ENCODE measurements at regions not wholly inside any gene's neighbourhood (a gene's known extent, or its start where the extent isn't known, plus 50 kb on each side); places are given as distances from the start of the nearest gene placed in this dataset.
A peak's percentile ranks its signal among the peaks of the same experiment; 100 is the strongest.

DNA sequence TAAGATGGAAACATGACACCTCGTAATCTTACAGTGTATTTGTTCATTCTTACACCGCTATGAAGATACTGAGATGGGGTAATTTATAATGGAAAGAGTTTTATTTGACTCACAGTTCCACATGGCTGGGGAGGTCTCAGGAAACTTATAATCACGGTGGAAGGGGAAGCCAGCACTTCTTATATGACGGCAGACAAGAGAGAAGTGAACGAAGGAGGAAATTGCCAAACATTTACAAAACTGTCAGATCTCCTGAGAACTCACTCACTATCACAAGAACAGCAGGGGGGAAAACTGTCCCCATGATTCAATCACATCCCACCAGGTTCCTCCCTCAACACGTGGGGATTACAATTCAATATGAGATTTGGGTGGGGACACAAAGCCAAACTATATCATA, 282.3 kb downstream of the HGF start:
- no peaks in the 10 kb centered on the region for H3K36me3 ChIP-seq (ENCODE audit: control insufficient read depth in 1 of 2, insufficient read depth in 2 of 2, low read length in 2 of 2)
- WGBS (ENCODE audit: extremely low coverage, insufficient coverage, insufficient read length) = no CpG with 5 or more reads among the region's 6 CpGs
- no peak overlapping the region for H2BK12ac ChIP-seq (ENCODE audit: low read length)
- no peaks in the 10 kb centered on the region for H3K27me3 ChIP-seq (ENCODE audit: insufficient read depth, low read length)
- H3K4me3 ChIP-seq (ENCODE audit: low read depth, low read length) = no peak overlapping the region
- H3K4me1 ChIP-seq (ENCODE audit: control insufficient read depth in 1 of 2, insufficient read depth in 2 of 2, low read length in 2 of 2) = no peaks in the 10 kb centered on the region
- peaks cover 2% of the 10 kb centered on the region for H3K9me3 ChIP-seq (ENCODE audit: insufficient read depth, low read depth, low read length)
- H2BK120ac ChIP-seq (ENCODE audit: insufficient read depth, low read length, poor library complexity) = no peak overlapping the region
- DNase-seq = no peak
- H3K4ac ChIP-seq (ENCODE audit: low read depth, low read length) = no peak overlapping the region
- H3K79me2 ChIP-seq (ENCODE audit: control insufficient read depth, insufficient read depth, low read length, poor library complexity) = no peaks in the 10 kb centered on the region
- no peak overlapping the region for H4K12ac ChIP-seq (ENCODE audit: low read depth, low read length)
- no peak overlapping the region for H4K8ac ChIP-seq (ENCODE audit: low read depth, low read length)
- no peak overlapping the region for H3K18ac ChIP-seq (ENCODE audit: low read length)
- H2BK5ac ChIP-seq (ENCODE audit: low read depth, low read length, poor library complexity) = no peak overlapping the region
- no peak overlapping the region for H2AFZ ChIP-seq (ENCODE audit: insufficient read depth, low read length, poor library complexity)
- H2AK5ac ChIP-seq (ENCODE audit: low read length) = no peak overlapping the region
- no peak overlapping the region for H3K23ac ChIP-seq (ENCODE audit: low read length)
- H3K9ac ChIP-seq (ENCODE audit: low read length) = no peak overlapping the region
- no peak overlapping the region for H4K91ac ChIP-seq (ENCODE audit: low read depth, low read length)
- H3K4me2 ChIP-seq (ENCODE audit: low read length) = no peak overlapping the region
- H3K79me1 ChIP-seq (ENCODE audit: low read length) = no peaks in the 10 kb centered on the region
- H3K27ac ChIP-seq (ENCODE audit: low read depth, low read length) = no peak overlapping the region
- no peak overlapping the region for H3K14ac ChIP-seq (ENCODE audit: low read length)

DNA sequence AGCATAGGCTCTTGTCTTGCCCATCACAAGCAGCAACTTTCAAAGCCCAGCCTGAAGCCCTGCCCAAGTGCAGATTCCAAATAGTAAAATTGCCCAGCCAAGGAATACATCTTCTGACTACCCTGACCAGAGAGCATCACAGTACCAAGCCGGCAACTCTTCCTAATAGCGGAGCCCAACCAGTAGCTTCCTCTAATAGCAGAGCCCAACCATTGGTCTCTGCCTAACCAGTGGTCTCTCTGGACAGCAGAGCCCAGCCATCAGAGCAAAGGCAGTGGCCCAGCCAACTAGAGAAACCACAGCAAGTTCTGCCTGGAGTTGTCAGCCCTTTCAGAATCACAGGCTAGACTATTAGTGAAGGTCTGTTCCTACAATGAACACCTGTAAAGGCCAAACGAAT, 285.6 kb downstream of the HGF start:
- Histone ChIP-seq H3K9me3 (ENCODE audit: insufficient read depth, low read depth, low read length) (peaks cover 2% of the 10 kb centered on the region), H4K91ac (ENCODE audit: low read depth, low read length) (no peak overlapping the region), H3K4me1 (ENCODE audit: control insufficient read depth in 1 of 2, insufficient read depth in 2 of 2, low read length in 2 of 2) (no peaks in the 10 kb centered on the region), H2AFZ (ENCODE audit: insufficient read depth, low read length, poor library complexity) (no peak overlapping the region), H3K79me2 (ENCODE audit: control insufficient read depth, insufficient read depth, low read length, poor library complexity) (no peaks in the 10 kb centered on the region), H3K4me2 (ENCODE audit: low read length) (no peak overlapping the region), H3K4me3 (ENCODE audit: low read depth, low read length) (no peak overlapping the region), H2AK5ac (ENCODE audit: low read length) (no peak overlapping the region), H3K79me1 (ENCODE audit: low read length) (no peaks in the 10 kb centered on the region), H3K4ac (ENCODE audit: low read depth, low read length) (no peak overlapping the region), H2BK120ac (ENCODE audit: insufficient read depth, low read length, poor library complexity) (no peak overlapping the region), H2BK12ac (ENCODE audit: low read length) (no peak overlapping the region), H3K14ac (ENCODE audit: low read length) (no peak overlapping the region), H3K18ac (ENCODE audit: low read length) (no peak overlapping the region), H3K36me3 (ENCODE audit: control insufficient read depth in 1 of 2, insufficient read depth in 2 of 2, low read length in 2 of 2) (no peaks in the 10 kb centered on the region), H4K8ac (ENCODE audit: low read depth, low read length) (no peak overlapping the region), H3K23ac (ENCODE audit: low read length) (no peak overlapping the region), H3K27ac (ENCODE audit: low read depth, low read length) (no peak overlapping the region), H3K27me3 (ENCODE audit: insufficient read depth, low read length) (no peaks in the 10 kb centered on the region), H4K12ac (ENCODE audit: low read depth, low read length) (no peak overlapping the region), H3K9ac (ENCODE audit: low read length) (no peak overlapping the region), H2BK5ac (ENCODE audit: low read depth, low read length, poor library complexity) (no peak overlapping the region)
- peak; percentile 2 to 9 for DNase-seq
- no CpG with 5 or more reads among the region's 3 CpGs for WGBS (ENCODE audit: extremely low coverage, insufficient coverage, insufficient read length)

DNA sequence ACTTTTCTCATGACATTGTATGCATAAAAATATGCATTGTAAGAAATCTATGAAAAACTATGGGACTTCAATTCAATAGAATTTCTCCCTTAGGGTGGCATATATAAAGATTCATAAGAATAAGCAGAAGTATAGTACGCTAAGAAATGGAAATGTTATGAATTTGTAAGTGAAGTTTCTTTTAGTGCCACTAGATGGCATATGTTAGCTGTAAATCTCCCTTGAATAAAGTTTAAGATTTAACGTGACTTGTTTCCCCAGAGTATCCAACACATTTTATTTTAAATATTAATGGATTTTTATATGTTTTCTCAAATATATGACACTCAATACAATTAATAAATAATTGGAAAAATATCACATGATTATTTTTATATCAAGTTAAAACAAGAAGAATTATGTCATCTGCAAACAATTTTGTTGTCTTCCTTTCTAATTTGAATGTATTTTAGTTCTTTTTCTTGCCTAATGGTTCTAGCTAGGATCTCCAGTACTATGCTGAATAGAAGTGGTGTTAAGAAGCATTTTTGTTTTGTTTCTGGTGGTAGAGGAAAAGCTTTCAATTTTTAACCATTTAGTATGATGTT, 287.2 kb downstream of the HGF start:
- Histone ChIP-seq H3K9me3 (ENCODE audit: insufficient read depth, low read depth, low read length) (peaks cover 4% of the 10 kb centered on the region), H2AK5ac (ENCODE audit: low read length) (no peak overlapping the region), H3K18ac (ENCODE audit: low read length) (no peak overlapping the region), H3K23ac (ENCODE audit: low read length) (no peak overlapping the region), H3K27me3 (ENCODE audit: insufficient read depth, low read length) (no peaks in the 10 kb centered on the region), H3K36me3 (ENCODE audit: control insufficient read depth in 1 of 2, insufficient read depth in 2 of 2, low read length in 2 of 2) (no peaks in the 10 kb centered on the region), H4K8ac (ENCODE audit: low read depth, low read length) (no peak overlapping the region), H2BK5ac (ENCODE audit: low read depth, low read length, poor library complexity) (no peak overlapping the region), H2BK12ac (ENCODE audit: low read length) (no peak overlapping the region), H3K4me1 (ENCODE audit: control insufficient read depth in 1 of 2, insufficient read depth in 2 of 2, low read length in 2 of 2) (no peaks in the 10 kb centered on the region), H2BK120ac (ENCODE audit: insufficient read depth, low read length, poor library complexity) (no peak overlapping the region), H3K9ac (ENCODE audit: low read length) (no peak overlapping the region), H3K27ac (ENCODE audit: low read depth, low read length) (no peak overlapping the region), H3K79me1 (ENCODE audit: low read length) (no peaks in the 10 kb centered on the region), H3K4me2 (ENCODE audit: low read length) (no peak overlapping the region), H3K14ac (ENCODE audit: low read length) (no peak overlapping the region), H3K4ac (ENCODE audit: low read depth, low read length) (no peak overlapping the region), H2AFZ (ENCODE audit: insufficient read depth, low read length, poor library complexity) (no peak overlapping the region), H4K91ac (ENCODE audit: low read depth, low read length) (no peak overlapping the region), H3K79me2 (ENCODE audit: control insufficient read depth, insufficient read depth, low read length, poor library complexity) (no peaks in the 10 kb centered on the region), H3K4me3 (ENCODE audit: low read depth, low read length) (no peak overlapping the region), H4K12ac (ENCODE audit: low read depth, low read length) (no peak overlapping the region)
- WGBS (ENCODE audit: extremely low coverage, insufficient coverage, insufficient read length) = no CpG with 5 or more reads among the region's 2 CpGs
- DNase-seq = peak in 1 of 2 donors; percentile 60

DNA sequence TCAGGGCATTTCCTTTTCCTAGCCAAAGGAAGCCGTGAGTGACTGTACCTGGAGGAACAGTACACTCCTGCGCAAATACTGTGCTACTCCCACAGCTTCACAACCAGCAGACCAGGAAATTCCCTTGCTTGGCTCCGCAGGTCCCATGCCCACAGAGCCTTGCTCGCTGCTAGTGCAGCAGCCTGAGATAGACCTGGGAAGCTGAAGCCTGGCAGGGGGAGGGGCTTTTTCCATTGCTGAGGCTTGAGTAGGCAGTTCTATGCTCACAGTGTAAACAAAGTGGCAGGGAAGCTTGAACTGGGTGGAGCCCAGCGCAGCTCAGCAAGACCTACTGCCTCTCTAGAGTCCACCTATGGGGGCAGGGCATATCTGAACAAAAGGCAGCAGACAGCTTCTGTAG, 291.2 kb downstream of the HGF start:
- Histone ChIP-seq H2BK12ac (ENCODE audit: low read length) (no peak overlapping the region), H3K14ac (ENCODE audit: low read length) (no peak overlapping the region), H3K79me2 (ENCODE audit: control insufficient read depth, insufficient read depth, low read length, poor library complexity) (no peaks in the 10 kb centered on the region), H2BK120ac (ENCODE audit: insufficient read depth, low read length, poor library complexity) (no peak overlapping the region), H2AFZ (ENCODE audit: insufficient read depth, low read length, poor library complexity) (no peak overlapping the region), H3K4me1 (ENCODE audit: control insufficient read depth in 1 of 2, insufficient read depth in 2 of 2, low read length in 2 of 2) (no peaks in the 10 kb centered on the region), H3K27ac (ENCODE audit: low read depth, low read length) (no peak overlapping the region), H3K4me3 (ENCODE audit: low read depth, low read length) (no peak overlapping the region), H4K8ac (ENCODE audit: low read depth, low read length) (no peak overlapping the region), H3K79me1 (ENCODE audit: low read length) (no peaks in the 10 kb centered on the region), H2BK5ac (ENCODE audit: low read depth, low read length, poor library complexity) (no peak overlapping the region), H3K23ac (ENCODE audit: low read length) (no peak overlapping the region), H3K4ac (ENCODE audit: low read depth, low read length) (no peak overlapping the region), H4K91ac (ENCODE audit: low read depth, low read length) (no peak overlapping the region), H3K4me2 (ENCODE audit: low read length) (no peak overlapping the region), H2AK5ac (ENCODE audit: low read length) (no peak overlapping the region), H3K27me3 (ENCODE audit: insufficient read depth, low read length) (no peaks in the 10 kb centered on the region), H3K9me3 (ENCODE audit: insufficient read depth, low read depth, low read length) (peaks cover 3% of the 10 kb centered on the region), H3K36me3 (ENCODE audit: control insufficient read depth in 1 of 2, insufficient read depth in 2 of 2, low read length in 2 of 2) (no peaks in the 10 kb centered on the region), H4K12ac (ENCODE audit: low read depth, low read length) (no peak overlapping the region), H3K18ac (ENCODE audit: low read length) (no peak overlapping the region), H3K9ac (ENCODE audit: low read length) (no peak overlapping the region)
- WGBS (ENCODE audit: extremely low coverage, insufficient coverage, insufficient read length) = no CpG with 5 or more reads among the region's 5 CpGs
- DNase-seq = no peak
